Sigmoid colon (tissue), 6 donors: ENCODE measurements at regions not wholly inside any gene's neighbourhood (a gene's known extent, or its start where the extent isn't known, plus 50 kb on each side); places are given as distances from the start of the nearest gene placed in this dataset.

ENCODE experiments used
- DNase-seq: peaks from one replicate; pipeline ENCODE4 v3.0.0-alpha.2; 2019
- H3K27ac ChIP-seq, 4 donors: fragments of 200-600 bp; sonication (generic); one replicate each; pipeline ENCODE4 v1.5.1; 2016 to 2019; ENCODE audit warnings: mild to moderate bottlenecking in 1 of 4
- H3K27me3 ChIP-seq, 3 donors: fragments of 200-600 bp; sonication (generic); one replicate each; pipeline ENCODE4 v1.5.1; 2019; ENCODE audit warnings: mild to moderate bottlenecking in 1 of 3
- H3K36me3 ChIP-seq, 4 donors: fragments of 200-600 bp; sonication (generic); one replicate each; pipeline ENCODE4 v1.5.1; 2016 to 2019
- H3K4me1 ChIP-seq, 4 donors: fragments of 200-600 bp; sonication (generic); one replicate each; pipeline ENCODE4 v1.5.1; 2017 to 2019
- H3K4me3 ChIP-seq, 4 donors: fragments of 200-600 bp; sonication (generic); one replicate each; pipeline ENCODE4 v1.5.1; 2017 to 2019; ENCODE audit warnings: mild to moderate bottlenecking in 2 of 4, moderate library complexity in 1 of 4
- H3K9me3 ChIP-seq, 4 donors: fragments of 200-600 bp in 3 of 4; sonication (generic) in 3 of 4; one replicate each; pipeline versions ENCODE4 v1.5.1 to v1.6.1; 2013 to 2019
- CTCF ChIP-seq, 4 experiments: fragments of 450-650 bp in 3 of 4; fragments of 200-600 bp in 1 of 4; IDR thresholded peaks; one replicate each; pipeline ENCODE4 v1.5.1; 2016 to 2019; ENCODE audit warnings: antibody characterized with exemption in 4 of 4, mild to moderate bottlenecking in 3 of 4, moderate library complexity in 2 of 4
- EP300 ChIP-seq, 4 donors: sonication (generic); formaldehyde crosslinking; IDR thresholded peaks; one replicate each; pipeline ENCODE4 v1.6.1; 2017; ENCODE audit warnings: antibody characterized with exemption in 4 of 4
- POLR2A ChIP-seq, 2 donors: fragments of 450-650 bp; IDR thresholded peaks; one replicate each; pipeline ENCODE4 v1.6.1; 2016; ENCODE audit warnings: antibody characterized with exemption in 2 of 2, mild to moderate bottlenecking in 2 of 2, moderate library complexity in 2 of 2
- POLR2AphosphoS5 ChIP-seq, 4 donors: sonication (generic); formaldehyde crosslinking; IDR thresholded peaks; one replicate each; pipeline ENCODE4 v1.6.1; 2017; ENCODE audit warnings: antibody characterized with exemption in 4 of 4
- WGBS, 2 donors: extraction: QIAGEN DNeasy Blood & Tissue Kit; methylation state at CpG; one replicate each; pipeline ENCODE4 v1.1.7; 2013; 5-methylcytosine and 5-hydroxymethylcytosine counted together
- intact Hi-C: fragments of 100-400 bp; cut with DNase I; formaldehyde crosslinking; loops from one replicate; pipeline ENCODE4 v1.15.1; 2023
- donor health status: healthy with polysubstance abuse.
- donor health status: healthy.

- WGBS, 2 donors: 83 to 85% methylated on average over 7 of the region's 7 CpGs
- intact Hi-C loops: no loop called here
These were observed 507.6 kb downstream of the PTPRU start for GRCh38 chr1:29743931-29744330.

GRCh38 chr1:29743264-29743663 lies 506.9 kb downstream of the PTPRU start:
- DNase-seq: no peak
- Histone ChIP-seq H3K27me3 (peaks cover 0 to 23% (median 6%) of the 10 kb centered on the region in 3 donors), H3K9me3 (no peaks in the 10 kb centered on the region), H3K4me3 (no peak overlapping the region), H3K36me3 (no peaks in the 10 kb centered on the region), H3K4me1 (no peaks in the 10 kb centered on the region), H3K27ac (no peak overlapping the region)
- 51 to 79% methylated on average over 5 of the region's 5 CpGs for WGBS, 2 donors
- intact Hi-C loops: no loop called here
- no peak for TF ChIP-seq POLR2AphosphoS5 (IDR thresholded peaks at IDR 0.05)
- TF ChIP-seq EP300 (IDR thresholded peaks at IDR 0.05): no peak
- TF ChIP-seq POLR2A (IDR thresholded peaks at IDR 0.05): no peak
- no peak for TF ChIP-seq CTCF (IDR thresholded peaks at IDR 0.05)

More at GRCh38 chr1:29743931-29744330, 507.6 kb downstream of the PTPRU start:
- no peaks in the 10 kb centered on the region for H3K4me1 ChIP-seq
- TF ChIP-seq CTCF (IDR thresholded peaks at IDR 0.05): no peak
- no peak for TF ChIP-seq POLR2A (IDR thresholded peaks at IDR 0.05)
- H3K9me3 ChIP-seq: no peaks in the 10 kb centered on the region
- peaks cover 0 to 18% (median 0%) of the 10 kb centered on the region in 3 donors for H3K27me3 ChIP-seq
- peak; percentile 60 for DNase-seq
- H3K4me3 ChIP-seq: no peak overlapping the region
- H3K36me3 ChIP-seq: no peaks in the 10 kb centered on the region
- no peak overlapping the region for H3K27ac ChIP-seq

- TF ChIP-seq POLR2A (IDR thresholded peaks at IDR 0.05) (no peak), EP300 (IDR thresholded peaks at IDR 0.05) (no peak), POLR2AphosphoS5 (IDR thresholded peaks at IDR 0.05) (no peak), CTCF (IDR thresholded peaks at IDR 0.05) (no peak)
- 58 to 84% methylated on average over 1 of the region's 1 CpG for WGBS, 2 donors
- Histone ChIP-seq H3K4me3 (no peak overlapping the region), H3K27me3 (peaks cover 0 to 26% (median 7%) of the 10 kb centered on the region in 3 donors), H3K27ac (no peak overlapping the region), H3K4me1 (no peaks in the 10 kb centered on the region), H3K36me3 (no peaks in the 10 kb centered on the region), H3K9me3 (no peaks in the 10 kb centered on the region)
- DNase-seq: no peak
- intact Hi-C loops: no loop called here
These were observed 502.9 kb downstream of the PTPRU start for GRCh38 chr1:29739176-29739575.

GRCh38 chr1:29736582-29737188 lies 500.4 kb downstream of the PTPRU start:
- no peak overlapping the region for H3K4me3 ChIP-seq
- H3K9me3 ChIP-seq: no peaks in the 10 kb centered on the region
- intact Hi-C loops: no loop called here
- H3K36me3 ChIP-seq: no peaks in the 10 kb centered on the region
- 70 to 71% methylated on average over 5 of the region's 5 CpGs for WGBS, 2 donors
- peaks cover 0 to 26% (median 7%) of the 10 kb centered on the region in 3 donors for H3K27me3 ChIP-seq
- no peaks in the 10 kb centered on the region for H3K4me1 ChIP-seq
- TF ChIP-seq POLR2AphosphoS5 (IDR thresholded peaks at IDR 0.05): no peak
- no peak for DNase-seq
- H3K27ac ChIP-seq: no peak overlapping the region

GRCh38 chr1:29732453-29732852 lies 496.1 kb downstream of the PTPRU start:
- 53 to 66% methylated on average over 3 of the region's 3 CpGs for WGBS, 2 donors
- TF ChIP-seq POLR2AphosphoS5 (IDR thresholded peaks at IDR 0.05): no peak
- TF ChIP-seq CTCF (IDR thresholded peaks at IDR 0.05): no peak
- no peak for TF ChIP-seq POLR2A (IDR thresholded peaks at IDR 0.05)
- TF ChIP-seq EP300 (IDR thresholded peaks at IDR 0.05): no peak

More at GRCh38 chr1:29732453-29732852, 496.1 kb downstream of the PTPRU start:
- Histone ChIP-seq H3K36me3 (no peaks in the 10 kb centered on the region), H3K4me1 (no peaks in the 10 kb centered on the region), H3K27ac (no peak overlapping the region), H3K4me3 (no peak overlapping the region), H3K9me3 (no peaks in the 10 kb centered on the region), H3K27me3 (peaks cover 0 to 5% (median 0%) of the 10 kb centered on the region in 3 donors)
- intact Hi-C loops: no loop called here
- no peak for DNase-seq
